Colonic mucosa (tissue), 4 donors: ENCODE measurements at regions not wholly inside any gene's neighbourhood (a gene's known extent, or its start where the extent isn't known, plus 50 kb on each side); places are given as distances from the start of the nearest gene placed in this dataset.

Experiments used
- DNase-seq: peaks from one replicate; pipeline ENCODE4 v3.0.0-alpha.2; 2020
- H3K27ac ChIP-seq: fragments of 200-600 bp; one replicate; pipeline ENCODE4 v1.8.0; 2021
- H3K27me3 ChIP-seq: fragments of 200-600 bp; one replicate; pipeline ENCODE4 v1.8.0; 2021
- H3K36me3 ChIP-seq: fragments of 200-600 bp; one replicate; pipeline ENCODE4 v1.8.0; 2021
- H3K4me1 ChIP-seq: fragments of 200-600 bp; one replicate; pipeline ENCODE4 v1.8.0; 2021; ENCODE audit warnings: mild to moderate bottlenecking
- H3K4me3 ChIP-seq: fragments of 200-600 bp; one replicate; pipeline ENCODE4 v1.8.0; 2021
- H3K9ac ChIP-seq, 2 donors: one replicate each; pipeline ENCODE4 v1.7.0; 2013; ENCODE audit warnings: control low read depth in 2 of 2, low read depth in 2 of 2, low read length in 2 of 2
- H3K9me3 ChIP-seq: fragments of 200-600 bp; one replicate; pipeline ENCODE4 v1.8.0; 2021
- intact Hi-C: fragments of 100-400 bp; cut with DNase I; formaldehyde crosslinking; loops from one replicate; pipeline ENCODE4 v1.14.1; 2022
- TF ChIP-seq, protein P1 (sequence below): fragments of 200-600 bp; IDR thresholded peaks from one replicate; pipeline ENCODE4 v1.8.0; 2022; ENCODE audit warnings: antibody characterized with exemption, mild to moderate bottlenecking
- donor health status: healthy.
- donor health status: DM: no; HTN: no; CAD: no.
- donor health status: DM: no; HTN: no; CAD: no.

DNA sequence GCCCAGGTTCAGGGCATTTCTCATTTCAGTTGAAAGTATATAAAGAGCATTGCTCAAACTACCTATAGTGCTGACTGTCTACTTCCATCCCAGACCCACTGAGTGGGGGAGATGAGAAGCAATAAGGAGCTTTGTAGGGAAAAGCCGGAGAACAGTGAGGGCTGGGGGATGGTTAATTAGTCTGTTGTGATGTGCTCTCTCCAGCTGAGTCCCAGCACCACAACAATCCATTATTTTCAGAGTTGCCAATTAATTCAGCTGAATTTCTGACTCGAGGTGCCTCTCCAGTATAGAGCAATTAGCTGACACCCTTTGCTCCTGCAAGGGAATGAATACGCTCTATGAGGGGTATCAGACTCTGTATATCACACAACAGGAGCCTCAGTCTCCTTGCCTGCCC, 1118.6 kb downstream of the SORCS3 start:
- intact Hi-C loops, result no loop called here
- TF ChIP-seq, protein P1, sequence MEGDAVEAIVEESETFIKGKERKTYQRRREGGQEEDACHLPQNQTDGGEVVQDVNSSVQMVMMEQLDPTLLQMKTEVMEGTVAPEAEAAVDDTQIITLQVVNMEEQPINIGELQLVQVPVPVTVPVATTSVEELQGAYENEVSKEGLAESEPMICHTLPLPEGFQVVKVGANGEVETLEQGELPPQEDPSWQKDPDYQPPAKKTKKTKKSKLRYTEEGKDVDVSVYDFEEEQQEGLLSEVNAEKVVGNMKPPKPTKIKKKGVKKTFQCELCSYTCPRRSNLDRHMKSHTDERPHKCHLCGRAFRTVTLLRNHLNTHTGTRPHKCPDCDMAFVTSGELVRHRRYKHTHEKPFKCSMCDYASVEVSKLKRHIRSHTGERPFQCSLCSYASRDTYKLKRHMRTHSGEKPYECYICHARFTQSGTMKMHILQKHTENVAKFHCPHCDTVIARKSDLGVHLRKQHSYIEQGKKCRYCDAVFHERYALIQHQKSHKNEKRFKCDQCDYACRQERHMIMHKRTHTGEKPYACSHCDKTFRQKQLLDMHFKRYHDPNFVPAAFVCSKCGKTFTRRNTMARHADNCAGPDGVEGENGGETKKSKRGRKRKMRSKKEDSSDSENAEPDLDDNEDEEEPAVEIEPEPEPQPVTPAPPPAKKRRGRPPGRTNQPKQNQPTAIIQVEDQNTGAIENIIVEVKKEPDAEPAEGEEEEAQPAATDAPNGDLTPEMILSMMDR, result no peak
- H3K4me1 ChIP-seq, result no peaks in the 10 kb centered on the region
- no peaks in the 10 kb centered on the region for H3K36me3 ChIP-seq
- no peaks in the 10 kb centered on the region for H3K27me3 ChIP-seq
- no peak overlapping the region for H3K4me3 ChIP-seq
- no peaks in the 10 kb centered on the region for H3K9me3 ChIP-seq
- H3K27ac ChIP-seq, result no peak overlapping the region
- H3K9ac ChIP-seq, result no peak overlapping the region
- no peak for DNase-seq

DNA sequence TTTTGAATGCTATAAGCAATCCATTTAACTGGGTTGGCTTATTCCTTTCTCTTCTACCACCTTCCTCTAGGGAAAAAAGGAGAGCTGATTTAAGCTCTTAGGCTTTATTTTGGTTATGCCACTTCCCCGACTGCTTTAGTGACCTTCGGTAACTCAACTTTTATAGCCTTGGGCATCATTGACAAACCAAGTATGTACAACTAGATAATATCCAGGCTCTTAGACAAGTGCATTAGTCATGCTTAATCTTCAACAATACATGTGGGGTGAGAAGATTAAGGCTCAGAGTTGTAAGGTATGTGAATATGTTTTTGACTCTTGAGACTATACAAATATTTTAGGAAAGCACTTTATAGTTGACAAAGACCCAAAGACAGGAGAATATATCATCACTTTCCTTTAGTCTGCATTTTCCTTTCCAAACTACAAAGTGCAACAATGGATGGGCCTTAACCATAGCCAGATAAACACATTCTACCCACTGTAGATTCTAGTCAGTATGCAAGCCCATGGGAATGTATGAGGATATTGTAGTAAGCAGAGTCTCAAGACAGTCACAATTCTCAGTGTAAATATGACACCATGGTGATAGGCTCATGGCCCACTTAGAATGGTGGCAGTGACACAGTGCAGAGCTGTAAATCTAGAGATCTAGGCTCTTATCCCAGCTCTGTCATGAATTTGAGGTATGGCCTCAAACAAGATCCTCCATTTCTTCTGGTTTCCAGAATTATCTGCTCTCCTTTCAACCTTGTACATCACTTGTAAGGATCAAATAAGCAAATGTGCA, 1117.3 kb downstream of the SORCS3 start:
- Histone ChIP-seq H3K27ac (no peak overlapping the region), H3K9me3 (no peaks in the 10 kb centered on the region), H3K4me3 (no peak overlapping the region), H3K27me3 (no peaks in the 10 kb centered on the region), H3K36me3 (no peaks in the 10 kb centered on the region), H3K9ac (no peak overlapping the region), H3K4me1 (no peaks in the 10 kb centered on the region)
- no peak for DNase-seq
- TF ChIP-seq, protein P1, result no peak
- intact Hi-C loops, result no loop called here

DNA sequence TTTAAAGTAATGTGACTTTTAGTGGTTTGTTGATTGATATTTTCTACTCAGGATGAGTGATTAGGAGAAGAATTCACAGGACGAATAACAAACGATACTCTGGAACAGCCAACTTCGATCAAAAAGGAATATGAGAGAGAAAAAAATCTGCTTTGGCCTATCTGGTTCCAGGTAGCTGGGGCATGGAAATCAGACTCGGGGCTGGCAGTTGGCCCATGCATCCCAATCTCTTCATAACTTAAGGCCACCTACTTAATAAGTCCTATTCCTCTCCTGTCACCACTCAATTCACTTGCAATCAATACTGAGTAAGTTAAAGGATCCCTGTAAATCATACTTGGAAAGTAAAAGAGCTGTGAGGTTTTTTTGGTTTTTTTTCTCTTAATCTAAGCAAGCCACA, 1116.2 kb downstream of the SORCS3 start:
- TF ChIP-seq, protein P1, result no peak
- no peak for DNase-seq
- no peaks in the 10 kb centered on the region for H3K9me3 ChIP-seq
- no peaks in the 10 kb centered on the region for H3K4me1 ChIP-seq
- no peak overlapping the region for H3K27ac ChIP-seq
- H3K4me3 ChIP-seq, result no peak overlapping the region
- no peaks in the 10 kb centered on the region for H3K36me3 ChIP-seq
- intact Hi-C loops, result no loop called here
- H3K27me3 ChIP-seq, result no peaks in the 10 kb centered on the region
- no peak overlapping the region for H3K9ac ChIP-seq

DNA sequence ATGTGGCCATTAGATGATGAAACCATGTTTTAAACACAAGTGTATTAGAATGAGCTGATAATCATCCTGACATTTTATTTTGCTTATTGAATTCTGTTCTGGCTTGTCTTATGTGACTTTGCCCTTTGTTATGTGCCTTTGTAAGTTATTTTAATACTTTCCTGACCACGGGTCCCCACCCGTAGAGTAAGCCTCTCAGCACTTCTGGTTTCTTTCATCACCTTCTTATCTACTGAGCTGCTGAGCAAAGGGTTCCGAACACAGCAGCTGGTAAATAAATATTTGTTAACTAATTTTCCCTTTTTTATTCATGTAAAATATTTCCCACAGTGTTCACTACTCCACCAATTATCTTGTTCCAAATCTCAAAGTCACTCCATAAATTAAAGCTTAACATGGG, 1115.3 kb downstream of the SORCS3 start:
- Histone ChIP-seq H3K27ac (no peak overlapping the region), H3K36me3 (no peaks in the 10 kb centered on the region), H3K9me3 (no peaks in the 10 kb centered on the region), H3K9ac (no peak overlapping the region), H3K4me3 (no peak overlapping the region), H3K4me1 (no peaks in the 10 kb centered on the region), H3K27me3 (no peaks in the 10 kb centered on the region)
- DNase-seq, result no peak
- TF ChIP-seq, protein P1, result no peak
- intact Hi-C loops, result no loop called here

DNA sequence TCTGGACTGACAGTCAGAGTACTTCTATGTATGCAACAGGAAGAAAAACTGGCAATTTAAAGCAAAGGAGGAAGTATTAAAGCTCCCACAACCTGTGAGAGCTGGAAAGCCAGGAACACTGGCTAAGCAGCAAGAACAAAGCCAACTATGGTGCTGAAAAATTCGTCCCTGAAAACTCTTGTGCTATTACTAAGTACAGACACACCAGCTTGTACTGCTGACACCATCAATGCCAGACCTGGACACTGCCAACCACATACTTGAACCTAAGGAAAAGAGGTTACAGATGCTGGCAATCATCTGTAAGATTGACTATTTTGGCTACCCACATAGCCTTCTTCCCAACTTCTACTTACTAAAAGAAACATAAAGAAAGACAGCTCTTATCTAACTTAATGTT, 1110.6 kb downstream of the SORCS3 start:
- Histone ChIP-seq H3K9me3 (no peaks in the 10 kb centered on the region), H3K9ac (no peak overlapping the region), H3K27me3 (no peaks in the 10 kb centered on the region), H3K4me1 (no peaks in the 10 kb centered on the region), H3K4me3 (no peak overlapping the region), H3K36me3 (no peaks in the 10 kb centered on the region), H3K27ac (no peak overlapping the region)
- DNase-seq, result no peak
- TF ChIP-seq, protein P1, result no peak
- intact Hi-C loops, result no loop called here
